Spleen (tissue), 7 donors: ENCODE measurements at regions not wholly inside any gene's neighbourhood (a gene's known extent, or its start where the extent isn't known, plus 50 kb on each side); places are given as distances from the start of the nearest gene placed in this dataset.

ENCODE experiments used
- POLR2A ChIP-seq, 3 donors: fragments of 450-650 bp; IDR thresholded peaks; one replicate each; pipeline ENCODE4 v1.5.1; 2017; ENCODE audit warnings: antibody characterized with exemption in 3 of 3, mild to moderate bottlenecking in 1 of 3
- TF ChIP-seq, protein P1 (sequence below), 11 experiments: fragments of 200-600 bp in 7 of 11; fragments of 450-650 bp in 4 of 11; sonication (generic) in 4 of 11; IDR thresholded peaks in 8 of 11; conservative IDR thresholded peaks in 3 of 11; 1 replicate in 7 of 11; 2 replicates in 4 of 11; pipeline versions ENCODE4 v1.4.0 to v1.8.0; 2016 to 2021; ENCODE audit warnings: antibody characterized with exemption in 11 of 11, inconsistent platforms in 4 of 11, mild to moderate bottlenecking in 1 of 11
- donor health status: DM: no; HTN: no; CAD: no; lungs with moderate emphysema.
- donor health status: DM: no; HTN: no; CAD: no.
- donor health status: DM: no; HTN: no; CAD: no.

- TF ChIP-seq, protein P1, sequence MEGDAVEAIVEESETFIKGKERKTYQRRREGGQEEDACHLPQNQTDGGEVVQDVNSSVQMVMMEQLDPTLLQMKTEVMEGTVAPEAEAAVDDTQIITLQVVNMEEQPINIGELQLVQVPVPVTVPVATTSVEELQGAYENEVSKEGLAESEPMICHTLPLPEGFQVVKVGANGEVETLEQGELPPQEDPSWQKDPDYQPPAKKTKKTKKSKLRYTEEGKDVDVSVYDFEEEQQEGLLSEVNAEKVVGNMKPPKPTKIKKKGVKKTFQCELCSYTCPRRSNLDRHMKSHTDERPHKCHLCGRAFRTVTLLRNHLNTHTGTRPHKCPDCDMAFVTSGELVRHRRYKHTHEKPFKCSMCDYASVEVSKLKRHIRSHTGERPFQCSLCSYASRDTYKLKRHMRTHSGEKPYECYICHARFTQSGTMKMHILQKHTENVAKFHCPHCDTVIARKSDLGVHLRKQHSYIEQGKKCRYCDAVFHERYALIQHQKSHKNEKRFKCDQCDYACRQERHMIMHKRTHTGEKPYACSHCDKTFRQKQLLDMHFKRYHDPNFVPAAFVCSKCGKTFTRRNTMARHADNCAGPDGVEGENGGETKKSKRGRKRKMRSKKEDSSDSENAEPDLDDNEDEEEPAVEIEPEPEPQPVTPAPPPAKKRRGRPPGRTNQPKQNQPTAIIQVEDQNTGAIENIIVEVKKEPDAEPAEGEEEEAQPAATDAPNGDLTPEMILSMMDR (IDR thresholded peaks at IDR 0.05 in 8 of 11, conservative IDR thresholded peaks at IDR 0.05 in 3 of 11) = no peak
- no peak for TF ChIP-seq POLR2A (IDR thresholded peaks at IDR 0.05)
These were observed 423.4 kb upstream of the CHRM3 start for GRCh38 chr1:238962941-238963340.
